ENCODE measurements at regions not wholly inside any gene's neighbourhood (a gene's known extent, or its start where the extent isn't known, plus 50 kb on each side); places are given as distances from the start of the nearest gene placed in this dataset.
"Not testable (repeated sequence)": the region's sequence is repeated elsewhere in the genome, so short reads cannot be mapped to it uniquely, and the experiment has no call there.

GRCh38 chr4:56134266-56134665, 185.5 kb downstream of the CEP135 start:
- intact Hi-C loops (cut with micrococcal nuclease) = no loop called here
- ChIA-PET CTCF (interaction anchor here (1.1 kb wide), 1 partner anchor 9 kb away, joined by 3 read pairs; no protein-coding TSS in a partner anchor), POLR2A (interaction anchor here (1.2 to 1.4 kb wide), 2 partner anchors 9 kb away, joined by 3 read pairs; no protein-coding TSS in a partner anchor)
- Mint-ChIP-seq H3K27me3 (ENCODE audit: insufficient read depth, unreplicated experiment) (no peaks in the 10 kb centered on the region), H3K9me3 (ENCODE audit: unreplicated experiment) (no peaks in the 10 kb centered on the region), H3K36me3 (ENCODE audit: insufficient read depth, unreplicated experiment) (no peaks in the 10 kb centered on the region), H3K4me1 (ENCODE audit: insufficient read depth, unreplicated experiment) (no peaks in the 10 kb centered on the region), H3K4me3 (ENCODE audit: unreplicated experiment) (no peak overlapping the region), H3K27ac (ENCODE audit: low read depth, unreplicated experiment) (no peak overlapping the region)
- TF ChIP-seq CTCF (IDR thresholded peaks at IDR 0.05; ENCODE audit: unreplicated experiment) = no peak
- BruUV-seq (replicated peaks) = no TSS peak
- DNase-seq (ENCODE audit: unreplicated experiment) = no peak

GRCh38 chr4:56132835-56133234, 184.1 kb downstream of the CEP135 start:
- DNase-seq (ENCODE audit: unreplicated experiment) = no peak
- no peaks in the 10 kb centered on the region for H3K9me3 Mint-ChIP-seq (ENCODE audit: unreplicated experiment)
- POLR2A ChIA-PET = interaction anchor here (1.4 kb wide), 1 partner anchor 10 kb away, joined by 3 read pairs; no protein-coding TSS in a partner anchor
- TF ChIP-seq CTCF (IDR thresholded peaks at IDR 0.05; ENCODE audit: unreplicated experiment) = no peak
- CTCF ChIA-PET = no interaction called here
- no TSS peak for BruUV-seq (replicated peaks)
- intact Hi-C loops (cut with micrococcal nuclease) = no loop called here
- no peak overlapping the region for H3K4me3 Mint-ChIP-seq (ENCODE audit: unreplicated experiment)
- H3K27me3 Mint-ChIP-seq (ENCODE audit: insufficient read depth, unreplicated experiment) = no peaks in the 10 kb centered on the region
- H3K27ac Mint-ChIP-seq (ENCODE audit: low read depth, unreplicated experiment) = no peak overlapping the region
- H3K36me3 Mint-ChIP-seq (ENCODE audit: insufficient read depth, unreplicated experiment) = no peaks in the 10 kb centered on the region
- H3K4me1 Mint-ChIP-seq (ENCODE audit: insufficient read depth, unreplicated experiment) = no peaks in the 10 kb centered on the region

- H3K9me3 Mint-ChIP-seq (ENCODE audit: unreplicated experiment); H3K27ac Mint-ChIP-seq (ENCODE audit: low read depth, unreplicated experiment); H3K36me3 Mint-ChIP-seq (ENCODE audit: insufficient read depth, unreplicated experiment); H3K4me1 Mint-ChIP-seq (ENCODE audit: insufficient read depth, unreplicated experiment); H3K4me3 Mint-ChIP-seq (ENCODE audit: unreplicated experiment); H3K27me3 Mint-ChIP-seq (ENCODE audit: insufficient read depth, unreplicated experiment); CTCF ChIA-PET; POLR2A ChIA-PET; BruUV-seq (replicated peaks); intact Hi-C loops (cut with micrococcal nuclease); DNase-seq (ENCODE audit: unreplicated experiment): not testable (repeated sequence)
These were observed 183.4 kb downstream of the CEP135 start for GRCh38 chr4:56132188-56132587.

- no peaks in the 10 kb centered on the region for H3K9me3 Mint-ChIP-seq (ENCODE audit: unreplicated experiment)
- no TSS peak for BruUV-seq (replicated peaks)
These were observed 181.9 kb downstream of the CEP135 start for GRCh38 chr4:56130606-56131155.

More at GRCh38 chr4:56130606-56131155, 181.9 kb downstream of the CEP135 start:
- ChIA-PET POLR2A (interaction anchor here (0.6 to 0.9 kb wide), 3 partner anchors 53 to 116 kb away, joined by 3 to 5 read pairs (median 3); no protein-coding TSS in a partner anchor), CTCF (interaction anchor here (0.6 to 0.7 kb wide), 2 partner anchors 170 to 1035 kb away, joined by 3 to 4 read pairs; no protein-coding TSS in a partner anchor)
- H3K27ac Mint-ChIP-seq (ENCODE audit: low read depth, unreplicated experiment) = no peak overlapping the region
- no peak for DNase-seq (ENCODE audit: unreplicated experiment)
- H3K4me3 Mint-ChIP-seq (ENCODE audit: unreplicated experiment) = no peak overlapping the region
- intact Hi-C loops (cut with micrococcal nuclease) = no loop called here
- H3K27me3 Mint-ChIP-seq (ENCODE audit: insufficient read depth, unreplicated experiment) = no peaks in the 10 kb centered on the region
- no peak for TF ChIP-seq CTCF (IDR thresholded peaks at IDR 0.05; ENCODE audit: unreplicated experiment)
- no peaks in the 10 kb centered on the region for H3K4me1 Mint-ChIP-seq (ENCODE audit: insufficient read depth, unreplicated experiment)
- H3K36me3 Mint-ChIP-seq (ENCODE audit: insufficient read depth, unreplicated experiment) = no peaks in the 10 kb centered on the region
